ENCODE measurements at regions not wholly inside any gene's neighbourhood (a gene's known extent, or its start where the extent isn't known, plus 50 kb on each side); places are given as distances from the start of the nearest gene placed in this dataset.

GRCh38 chr22:47295982-47296381 is 533.5 kb downstream of the TBC1D22A start:
- Histone ChIP-seq H3K79me2 (ENCODE audit: low read length) (no peaks in the 10 kb centered on the region), H3K4me2 (ENCODE audit: low read depth, low read length) (no peak overlapping the region), H3F3A (ENCODE audit: insufficient read depth, low read length) (no peaks in the 10 kb centered on the region), H3K4me1 (ENCODE audit: low read length) (no peaks in the 10 kb centered on the region), H3K27ac (ENCODE audit: low read length) (no peak overlapping the region), H3K4me3 (ENCODE audit: low read length) (no peak overlapping the region), H3K9ac (ENCODE audit: low read length) (no peak overlapping the region), H3K9me2 (replicated peaks; ENCODE audit: insufficient read depth, low read length) (no peaks in the 10 kb centered on the region), H3K27me3 (replicated peaks; ENCODE audit: insufficient read depth, low read length) (peaks cover 36% of the 10 kb centered on the region), H2AFZ (ENCODE audit: low read length) (no peak overlapping the region), H4K20me1 (ENCODE audit: insufficient read depth, low read length) (no peaks in the 10 kb centered on the region), H3K9me3 (replicated peaks; ENCODE audit: insufficient read depth, low read length) (no peaks in the 10 kb centered on the region), H3K36me3 (replicated peaks; ENCODE audit: insufficient read depth, low read length) (no peaks in the 10 kb centered on the region)
- TF ChIP-seq EZH2phosphoT487 (IDR thresholded peaks at IDR 0.05; ENCODE audit: low read length): no peak
- no peak for TF ChIP-seq CTCF (IDR thresholded peaks at IDR 0.05; ENCODE audit: low read length)
- TF ChIP-seq EZH2 (optimal IDR thresholded peaks at IDR 0.05; ENCODE audit: low read depth, low read length): no peak
- no peak for DNase-seq

DNA sequence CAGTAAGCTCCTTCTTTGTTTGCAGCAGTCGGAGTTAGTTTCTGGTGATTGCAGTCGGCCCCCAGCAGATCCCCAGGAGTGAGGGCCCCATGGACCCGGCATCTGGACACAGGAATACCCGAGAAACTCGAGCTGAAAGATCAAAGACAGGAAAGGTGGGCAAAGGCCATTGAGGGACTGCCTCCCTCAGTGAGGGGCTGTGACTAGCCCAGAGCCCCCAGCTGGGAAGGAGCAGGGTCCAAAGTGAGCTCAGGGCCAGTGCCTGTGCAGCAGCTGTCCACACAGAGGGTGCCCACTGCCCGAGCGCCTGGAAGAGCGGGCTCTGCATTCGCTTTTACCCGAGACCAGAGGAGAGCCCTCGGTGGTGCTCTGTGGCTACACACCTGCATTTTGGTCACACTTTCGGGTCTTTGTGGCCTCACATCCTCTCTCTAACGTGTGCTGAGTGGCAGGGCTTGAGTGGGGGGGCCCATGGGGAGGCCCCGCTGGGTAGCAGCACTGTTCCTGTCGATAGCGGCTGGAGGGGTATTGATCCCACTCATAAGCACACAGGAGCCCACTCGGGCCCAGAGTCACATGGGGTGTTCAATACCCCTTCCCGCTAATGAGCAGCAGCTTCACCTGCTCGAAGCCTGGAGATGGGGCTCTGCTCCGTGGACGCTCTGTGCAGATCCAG is 532.9 kb downstream of the TBC1D22A start:
- peak; percentile 39 for DNase-seq
- no peak for TF ChIP-seq EZH2phosphoT487 (IDR thresholded peaks at IDR 0.05; ENCODE audit: low read length)
- no peak for TF ChIP-seq EZH2 (optimal IDR thresholded peaks at IDR 0.05; ENCODE audit: low read depth, low read length)
- TF ChIP-seq CTCF (IDR thresholded peaks at IDR 0.05; ENCODE audit: low read length): no peak
- no peak overlapping the region for H3K27ac ChIP-seq (ENCODE audit: low read length)
- H3K36me3 ChIP-seq (replicated peaks; ENCODE audit: insufficient read depth, low read length): no peaks in the 10 kb centered on the region
- H2AFZ ChIP-seq (ENCODE audit: low read length): no peak overlapping the region
- no peaks in the 10 kb centered on the region for H3F3A ChIP-seq (ENCODE audit: insufficient read depth, low read length)
- peaks cover 36% of the 10 kb centered on the region for H3K27me3 ChIP-seq (replicated peaks; ENCODE audit: insufficient read depth, low read length)
- no peaks in the 10 kb centered on the region for H3K79me2 ChIP-seq (ENCODE audit: low read length)
- no peaks in the 10 kb centered on the region for H4K20me1 ChIP-seq (ENCODE audit: insufficient read depth, low read length)
- H3K4me3 ChIP-seq (ENCODE audit: low read length): no peak overlapping the region
- no peak overlapping the region for H3K9ac ChIP-seq (ENCODE audit: low read length)
- H3K9me3 ChIP-seq (replicated peaks; ENCODE audit: insufficient read depth, low read length): no peaks in the 10 kb centered on the region
- H3K4me2 ChIP-seq (ENCODE audit: low read depth, low read length): no peak overlapping the region
- no peaks in the 10 kb centered on the region for H3K4me1 ChIP-seq (ENCODE audit: low read length)
- H3K9me2 ChIP-seq (replicated peaks; ENCODE audit: insufficient read depth, low read length): no peaks in the 10 kb centered on the region

- H3K36me3 ChIP-seq (replicated peaks; ENCODE audit: insufficient read depth, low read length): no peaks in the 10 kb centered on the region
- H3K4me3 ChIP-seq (ENCODE audit: low read length): no peak overlapping the region
- no peaks in the 10 kb centered on the region for H4K20me1 ChIP-seq (ENCODE audit: insufficient read depth, low read length)
- H3K27ac ChIP-seq (ENCODE audit: low read length): no peak overlapping the region
- no peak overlapping the region for H3K9ac ChIP-seq (ENCODE audit: low read length)
- TF ChIP-seq EZH2phosphoT487 (IDR thresholded peaks at IDR 0.05; ENCODE audit: low read length) (no peak), EZH2 (optimal IDR thresholded peaks at IDR 0.05; ENCODE audit: low read depth, low read length) (no peak), CTCF (IDR thresholded peaks at IDR 0.05; ENCODE audit: low read length) (no peak)
- H3K9me2 ChIP-seq (replicated peaks; ENCODE audit: insufficient read depth, low read length): no peaks in the 10 kb centered on the region
- H3K9me3 ChIP-seq (replicated peaks; ENCODE audit: insufficient read depth, low read length): no peaks in the 10 kb centered on the region
- no peak for DNase-seq
- H2AFZ ChIP-seq (ENCODE audit: low read length): no peak overlapping the region
- no peaks in the 10 kb centered on the region for H3K79me2 ChIP-seq (ENCODE audit: low read length)
- no peak overlapping the region for H3K4me2 ChIP-seq (ENCODE audit: low read depth, low read length)
- H3K27me3 ChIP-seq (replicated peaks; ENCODE audit: insufficient read depth, low read length): peaks cover 36% of the 10 kb centered on the region
- no peaks in the 10 kb centered on the region for H3K4me1 ChIP-seq (ENCODE audit: low read length)
- no peaks in the 10 kb centered on the region for H3F3A ChIP-seq (ENCODE audit: insufficient read depth, low read length)
Observed at GRCh38 chr22:47294576-47294975, 532.1 kb downstream of the TBC1D22A start.

Data from MM.1S (cell line).